ENCODE measurements at regions not wholly inside any gene's neighbourhood (a gene's known extent, or its start where the extent isn't known, plus 50 kb on each side); places are given as distances from the start of the nearest gene placed in this dataset.

GRCh38 chr20:29296256-29297230 lies 1960.9 kb upstream of the DEFB115 start:
- TF ChIP-seq POLR2A (IDR thresholded peaks at IDR 0.05) (no peak), POLR2AphosphoS5 (IDR thresholded peaks at IDR 0.05) (no peak), CTCF (IDR thresholded peaks at IDR 0.05) (no peak), EP300 (IDR thresholded peaks at IDR 0.05) (no peak)
- intact Hi-C loops (cut with DNase I): no loop called here
- H3K4me1 ChIP-seq: no peaks in the 10 kb centered on the region
- H3K27ac ChIP-seq: no peak overlapping the region
- WGBS, 2 donors: 83 to 86% methylated on average over 58 of the region's 58 CpGs
- peaks cover 0 to 9% (median under 1%) of the 10 kb centered on the region in 4 donors for H3K9me3 ChIP-seq
- DNase-seq: no peak
- H3K4me3 ChIP-seq: no peak overlapping the region
- H3K36me3 ChIP-seq: no peaks in the 10 kb centered on the region
- no peaks in the 10 kb centered on the region for H3K27me3 ChIP-seq

DNA sequence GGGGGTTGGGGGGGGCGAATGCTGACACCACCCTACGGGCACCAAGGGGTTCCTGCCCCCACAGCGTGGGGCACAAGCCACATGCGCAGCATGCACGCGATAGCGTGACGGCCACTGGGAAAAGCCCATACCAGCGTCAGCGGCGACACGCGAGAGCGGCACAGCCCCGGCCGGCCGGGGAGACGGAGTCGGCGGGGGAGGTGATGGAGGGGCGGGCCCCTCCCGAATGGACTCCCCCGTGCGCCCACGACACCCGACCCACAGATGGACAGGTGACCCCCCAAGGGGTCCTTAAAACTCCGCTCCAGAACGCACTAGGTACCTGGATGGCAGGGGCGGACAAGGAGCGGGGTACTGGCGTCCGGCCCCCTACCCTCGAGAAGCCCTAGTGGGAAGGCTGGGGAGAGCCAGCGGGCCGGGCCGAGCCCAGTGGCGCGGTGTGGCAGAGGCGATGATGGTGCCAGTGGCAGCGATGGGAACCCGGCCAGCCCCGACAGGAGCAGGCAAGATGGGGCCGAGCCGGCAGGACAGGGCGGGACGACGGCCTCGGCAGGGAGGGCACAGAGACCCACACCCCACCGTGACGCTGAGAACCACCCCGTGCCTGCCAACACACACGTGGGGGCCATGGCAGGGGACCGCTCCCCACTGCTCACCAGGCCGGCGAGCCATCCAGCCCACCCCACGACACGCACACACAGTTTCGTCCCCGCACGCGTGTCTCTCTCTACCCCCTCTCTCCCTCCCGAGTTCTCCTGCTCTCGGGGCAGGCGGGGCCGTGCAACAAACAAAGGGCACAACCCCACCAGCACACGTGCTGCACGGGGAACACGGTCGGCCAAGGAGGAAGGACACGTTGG lies 1959.8 kb upstream of the DEFB115 start:
- intact Hi-C loops (cut with DNase I): no loop called here
- peak; percentile 60 for DNase-seq

GRCh38 chr20:29298271-29298590 lies 1959.2 kb upstream of the DEFB115 start:
- no peaks in the 10 kb centered on the region for H3K4me1 ChIP-seq
- H3K9me3 ChIP-seq: peaks cover 0 to 9% (median under 1%) of the 10 kb centered on the region in 4 donors
- DNase-seq: no peak
- intact Hi-C loops (cut with DNase I): no loop called here
- no peak overlapping the region for H3K27ac ChIP-seq
- WGBS, 2 donors: 82% methylated on average over 12 of the region's 12 CpGs
- H3K27me3 ChIP-seq: no peaks in the 10 kb centered on the region
- H3K4me3 ChIP-seq: no peak overlapping the region
- no peaks in the 10 kb centered on the region for H3K36me3 ChIP-seq
- TF ChIP-seq POLR2AphosphoS5 (IDR thresholded peaks at IDR 0.05) (no peak), EP300 (IDR thresholded peaks at IDR 0.05) (no peak), CTCF (IDR thresholded peaks at IDR 0.05) (no peak), POLR2A (IDR thresholded peaks at IDR 0.05) (no peak)

More for the DNA sequence above, 1959.8 kb upstream of the DEFB115 start:
- no peak overlapping the region for H3K27ac ChIP-seq
- no peaks in the 10 kb centered on the region for H3K4me1 ChIP-seq
- WGBS, 2 donors: 77 to 81% methylated on average over 70 of the region's 70 CpGs
- no peaks in the 10 kb centered on the region for H3K36me3 ChIP-seq
- H3K9me3 ChIP-seq: peaks cover 0 to 9% (median under 1%) of the 10 kb centered on the region in 4 donors
- no peaks in the 10 kb centered on the region for H3K27me3 ChIP-seq
- H3K4me3 ChIP-seq: no peak overlapping the region
- TF ChIP-seq CTCF (IDR thresholded peaks at IDR 0.05) (no peak), POLR2A (IDR thresholded peaks at IDR 0.05) (no peak), POLR2AphosphoS5 (IDR thresholded peaks at IDR 0.05) (no peak), EP300 (IDR thresholded peaks at IDR 0.05) (no peak)

DNA sequence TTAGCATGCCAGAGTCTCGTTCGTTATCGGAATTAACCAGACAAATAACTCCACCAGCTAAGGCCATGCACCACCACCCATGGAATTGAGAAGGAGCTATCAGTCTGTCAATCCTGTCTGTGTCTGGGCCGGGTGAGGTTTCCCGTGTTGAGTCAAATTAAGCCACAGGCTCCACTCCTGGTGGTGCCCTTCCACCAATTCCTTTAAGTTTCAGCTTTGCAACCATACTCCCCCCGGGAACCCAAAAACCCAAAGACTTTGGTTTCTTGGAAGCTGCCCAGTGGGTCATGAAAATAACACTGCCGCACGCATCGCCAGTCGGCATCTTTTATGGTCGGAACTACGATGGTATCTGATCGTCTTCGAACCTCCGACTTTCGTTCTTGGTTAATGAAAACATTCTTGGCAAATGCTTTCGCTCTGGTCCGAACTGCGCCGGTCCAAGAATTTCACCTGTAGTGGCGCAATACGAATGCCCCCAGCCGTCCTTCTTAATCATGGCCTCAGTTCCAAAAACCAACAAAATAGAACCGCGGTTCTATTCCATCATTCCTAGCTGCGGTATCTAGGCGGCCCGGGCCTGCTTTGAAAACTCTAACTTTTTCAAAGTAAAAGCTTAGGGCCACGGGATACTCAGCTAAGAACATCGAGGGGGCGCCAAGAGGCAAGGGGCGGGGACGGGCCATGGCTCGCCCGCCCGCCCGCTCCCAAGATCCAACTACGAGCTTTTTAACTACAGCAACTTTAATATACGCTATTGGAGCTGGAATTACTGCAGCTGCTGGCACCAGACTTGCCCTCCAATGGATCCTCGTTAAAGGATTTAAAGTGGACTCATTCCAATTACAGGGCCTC lies 1958.5 kb upstream of the DEFB115 start:
- no peaks in the 10 kb centered on the region for H3K4me1 ChIP-seq
- DNase-seq: peak; percentile 50
- no peak overlapping the region for H3K27ac ChIP-seq
- intact Hi-C loops (cut with DNase I): no loop called here
- 83 to 85% methylated on average over 40 of the region's 40 CpGs for WGBS, 2 donors
- H3K9me3 ChIP-seq: peaks cover 0 to 9% (median under 1%) of the 10 kb centered on the region in 4 donors
- peaks cover 0 to 4% (median 0%) of the 10 kb centered on the region in 3 donors for H3K27me3 ChIP-seq
- no peak for TF ChIP-seq CTCF (IDR thresholded peaks at IDR 0.05)
- no peak for TF ChIP-seq POLR2AphosphoS5 (IDR thresholded peaks at IDR 0.05)
- TF ChIP-seq EP300 (IDR thresholded peaks at IDR 0.05): no peak
- no peak for TF ChIP-seq POLR2A (IDR thresholded peaks at IDR 0.05)
- H3K4me3 ChIP-seq: no peak overlapping the region
- no peaks in the 10 kb centered on the region for H3K36me3 ChIP-seq
